Tibial nerve (tissue), 3 donors: ENCODE measurements at regions not wholly inside any gene's neighbourhood (a gene's known extent, or its start where the extent isn't known, plus 50 kb on each side); places are given as distances from the start of the nearest gene placed in this dataset.

Experiments used
- CTCF ChIP-seq, 5 experiments: fragments of 200-600 bp in 3 of 5; fragments of 450-650 bp in 2 of 5; sonication (generic) in 3 of 5; IDR thresholded peaks; one replicate each; pipeline ENCODE4 v1.5.1; 2016 to 2019; ENCODE audit warnings: antibody characterized with exemption in 5 of 5, mild to moderate bottlenecking in 3 of 5, moderate library complexity in 2 of 5
- POLR2A ChIP-seq, 2 donors: fragments of 450-650 bp; IDR thresholded peaks; one replicate each; pipeline ENCODE4 v1.6.1; 2017; ENCODE audit warnings: antibody characterized with exemption in 2 of 2, mild to moderate bottlenecking in 2 of 2, moderate library complexity in 2 of 2

DNA sequence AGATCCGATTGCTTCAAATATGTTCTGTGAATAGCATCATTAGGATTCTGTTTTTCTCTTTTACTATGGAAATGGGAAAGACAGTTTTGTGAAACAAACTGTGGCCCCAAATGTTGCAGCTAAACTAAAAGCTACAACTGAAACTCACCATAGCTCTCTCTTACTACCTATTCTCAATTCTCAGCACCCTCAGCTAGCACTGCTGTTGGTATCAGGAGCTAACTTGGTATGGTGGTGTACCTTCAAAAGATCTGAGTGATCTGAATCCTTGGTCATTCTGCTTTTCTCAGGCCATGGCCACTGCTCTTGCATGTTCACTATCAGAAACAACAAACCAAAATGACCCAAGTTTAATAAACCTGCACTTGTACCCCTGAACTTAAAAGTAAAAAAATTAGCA lies 1208.0 kb downstream of the SORCS1 start:
- TF ChIP-seq CTCF (IDR thresholded peaks at IDR 0.05), result no peak
- no peak for TF ChIP-seq POLR2A (IDR thresholded peaks at IDR 0.05)
